Breast epithelium (tissue), 4 donors: ENCODE measurements at regions not wholly inside any gene's neighbourhood (a gene's known extent, or its start where the extent isn't known, plus 50 kb on each side); places are given as distances from the start of the nearest gene placed in this dataset.

ENCODE experiments used
- DNase-seq, 2 donors: peaks; one replicate each; pipeline ENCODE4 v3.0.0-alpha.2; 2019; ENCODE audit warnings: low spot score in 2 of 2
- H3K27ac ChIP-seq, 2 donors: fragments of 200-600 bp; sonication (generic) in 1 of 2; one replicate each; pipeline ENCODE4 v1.5.1; 2016 to 2019; ENCODE audit warnings: mild to moderate bottlenecking in 1 of 2
- H3K27me3 ChIP-seq, 2 donors: fragments of 200-600 bp; sonication (generic) in 1 of 2; one replicate each; pipeline versions ENCODE4 v1.5.1 to v1.6.0; 2017 to 2019; ENCODE audit warnings: control low read depth in 1 of 2, mild to moderate bottlenecking in 1 of 2
- H3K36me3 ChIP-seq: fragments of 200-600 bp; one replicate; pipeline ENCODE4 v1.5.1; 2019
- H3K4me1 ChIP-seq, 2 donors: fragments of 200-600 bp; sonication (generic); one replicate each; pipeline ENCODE4 v1.5.1; 2016 to 2019; ENCODE audit warnings: control low read depth in 1 of 2
- H3K4me3 ChIP-seq, 3 donors: fragments of 200-600 bp; sonication (generic); 1 replicate in 2 of 3; 2 replicates in 1 of 3; pipeline ENCODE4 v1.5.1; 2016 to 2019; ENCODE audit warnings: mild to moderate bottlenecking in 3 of 3, moderate library complexity in 2 of 3
- H3K9me3 ChIP-seq, 2 donors: fragments of 200-600 bp; sonication (generic) in 1 of 2; one replicate each; pipeline ENCODE4 v1.5.1; 2016 to 2019; ENCODE audit warnings: control low read depth in 1 of 2
- POLR2A ChIP-seq: fragments of 450-650 bp; IDR thresholded peaks from one replicate; pipeline ENCODE4 v1.6.1; 2016; ENCODE audit warnings: antibody characterized with exemption, mild to moderate bottlenecking, moderate library complexity
- POLR2AphosphoS5 ChIP-seq, 3 donors: sonication (generic); formaldehyde crosslinking; IDR thresholded peaks; one replicate each; pipeline ENCODE4 v1.6.1; 2017; ENCODE audit warnings: antibody characterized with exemption in 3 of 3
- intact Hi-C: fragments of 100-400 bp; cut with DNase I; formaldehyde crosslinking; loops from one replicate; pipeline ENCODE4 v1.15.1; 2023; ENCODE audit warnings: low total_unique reads
- TF ChIP-seq, protein P1 (sequence below), 3 donors: fragments of 450-650 bp; IDR thresholded peaks; one replicate each; pipeline ENCODE4 v1.5.1; 2016 to 2017; ENCODE audit warnings: antibody characterized with exemption in 3 of 3, mild to moderate bottlenecking in 3 of 3, moderate library complexity in 3 of 3

DNA sequence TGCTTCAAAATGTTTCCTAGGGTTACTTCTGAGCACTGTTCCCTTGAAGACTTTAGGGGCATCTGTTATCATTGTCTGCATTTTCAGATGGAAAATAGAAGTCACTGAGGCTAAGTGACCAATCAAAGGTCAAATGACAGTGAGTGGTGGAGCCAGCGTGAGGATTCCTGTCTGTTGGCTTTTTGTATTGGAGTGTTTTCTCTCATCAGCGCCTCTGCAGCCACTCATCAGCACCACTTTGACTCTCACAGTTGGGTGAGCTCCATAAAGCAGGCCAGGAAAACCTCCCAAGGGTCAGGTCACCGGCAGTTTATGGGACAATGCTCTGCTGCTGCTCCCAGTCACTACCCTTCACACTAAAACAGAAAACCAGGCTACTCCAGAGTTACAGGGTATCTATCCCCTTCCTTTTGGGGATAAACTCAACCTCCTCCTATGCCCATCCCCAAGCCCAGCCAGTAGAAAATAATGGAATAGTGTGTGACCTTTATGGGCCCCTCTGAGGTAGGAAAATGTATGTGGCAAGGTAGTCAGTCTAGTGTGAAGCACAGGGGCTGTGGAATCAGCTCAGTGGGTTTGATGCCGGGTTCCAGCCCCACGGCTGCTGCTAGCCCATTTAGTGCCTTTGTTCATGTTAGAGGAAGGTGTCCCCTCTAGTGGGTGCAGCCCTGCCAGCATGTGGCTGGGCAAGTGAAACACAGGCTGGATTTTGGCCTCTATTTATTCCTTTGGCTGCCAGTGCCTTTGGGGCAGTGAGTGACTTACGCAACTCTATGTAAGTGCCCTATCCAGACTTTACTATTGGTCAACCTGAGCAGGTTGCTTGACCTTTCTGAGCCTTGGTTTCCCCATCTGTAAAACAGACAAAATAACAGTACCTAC, 133.8 kb upstream of the CPM start:
- intact Hi-C loops, result no loop called here
- Histone ChIP-seq H3K36me3 (no peaks in the 10 kb centered on the region), H3K27me3 (no peaks in the 10 kb centered on the region), H3K27ac (no peak overlapping the region), H3K4me1 (no peaks in the 10 kb centered on the region), H3K9me3 (no peaks in the 10 kb centered on the region), H3K4me3 (no peak overlapping the region)
- TF ChIP-seq, protein P1, sequence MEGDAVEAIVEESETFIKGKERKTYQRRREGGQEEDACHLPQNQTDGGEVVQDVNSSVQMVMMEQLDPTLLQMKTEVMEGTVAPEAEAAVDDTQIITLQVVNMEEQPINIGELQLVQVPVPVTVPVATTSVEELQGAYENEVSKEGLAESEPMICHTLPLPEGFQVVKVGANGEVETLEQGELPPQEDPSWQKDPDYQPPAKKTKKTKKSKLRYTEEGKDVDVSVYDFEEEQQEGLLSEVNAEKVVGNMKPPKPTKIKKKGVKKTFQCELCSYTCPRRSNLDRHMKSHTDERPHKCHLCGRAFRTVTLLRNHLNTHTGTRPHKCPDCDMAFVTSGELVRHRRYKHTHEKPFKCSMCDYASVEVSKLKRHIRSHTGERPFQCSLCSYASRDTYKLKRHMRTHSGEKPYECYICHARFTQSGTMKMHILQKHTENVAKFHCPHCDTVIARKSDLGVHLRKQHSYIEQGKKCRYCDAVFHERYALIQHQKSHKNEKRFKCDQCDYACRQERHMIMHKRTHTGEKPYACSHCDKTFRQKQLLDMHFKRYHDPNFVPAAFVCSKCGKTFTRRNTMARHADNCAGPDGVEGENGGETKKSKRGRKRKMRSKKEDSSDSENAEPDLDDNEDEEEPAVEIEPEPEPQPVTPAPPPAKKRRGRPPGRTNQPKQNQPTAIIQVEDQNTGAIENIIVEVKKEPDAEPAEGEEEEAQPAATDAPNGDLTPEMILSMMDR (IDR thresholded peaks at IDR 0.05), result no peak
- TF ChIP-seq POLR2AphosphoS5 (IDR thresholded peaks at IDR 0.05) (no peak), POLR2A (no peak)
- DNase-seq, result no peak

DNA sequence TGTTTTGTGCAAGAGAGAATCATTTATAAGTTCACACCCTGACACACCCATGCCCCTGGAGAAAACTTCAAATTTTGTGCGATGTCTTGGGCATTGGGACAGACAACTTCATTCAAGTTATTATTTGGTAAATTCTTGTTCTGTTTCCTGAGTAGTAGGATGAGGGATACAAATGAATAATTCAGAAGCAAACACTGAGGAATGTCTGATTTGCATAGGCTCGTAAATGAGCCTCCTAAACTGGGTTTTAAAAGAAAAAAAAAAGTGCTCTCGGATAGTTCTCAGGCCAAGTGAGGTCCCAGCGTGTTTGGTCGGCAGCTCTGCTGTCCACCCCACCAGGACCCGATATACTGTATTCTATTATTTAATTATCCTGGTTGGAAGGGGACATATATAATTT, 134.7 kb upstream of the CPM start:
- intact Hi-C loops, result no loop called here
- Histone ChIP-seq H3K4me1 (no peaks in the 10 kb centered on the region), H3K36me3 (no peaks in the 10 kb centered on the region), H3K27ac (no peak overlapping the region), H3K9me3 (no peaks in the 10 kb centered on the region), H3K27me3 (no peaks in the 10 kb centered on the region), H3K4me3 (no peak overlapping the region)
- no peak for DNase-seq
- no peak for TF ChIP-seq POLR2A

GRCh38 chr12:69068448-69068847, 135.5 kb upstream of the CPM start:
- Histone ChIP-seq H3K4me1 (no peaks in the 10 kb centered on the region), H3K36me3 (no peaks in the 10 kb centered on the region), H3K4me3 (no peak overlapping the region), H3K27ac (no peak overlapping the region), H3K27me3 (no peaks in the 10 kb centered on the region), H3K9me3 (no peaks in the 10 kb centered on the region)
- DNase-seq, result no peak
- intact Hi-C loops, result no loop called here
- TF ChIP-seq, protein P1 (IDR thresholded peaks at IDR 0.05), result no peak
- TF ChIP-seq POLR2A (no peak), POLR2AphosphoS5 (IDR thresholded peaks at IDR 0.05) (no peak)

GRCh38 chr12:69069479-69069878, 136.5 kb upstream of the CPM start:
- intact Hi-C loops, result no loop called here
- no peak overlapping the region for H3K27ac ChIP-seq

DNA sequence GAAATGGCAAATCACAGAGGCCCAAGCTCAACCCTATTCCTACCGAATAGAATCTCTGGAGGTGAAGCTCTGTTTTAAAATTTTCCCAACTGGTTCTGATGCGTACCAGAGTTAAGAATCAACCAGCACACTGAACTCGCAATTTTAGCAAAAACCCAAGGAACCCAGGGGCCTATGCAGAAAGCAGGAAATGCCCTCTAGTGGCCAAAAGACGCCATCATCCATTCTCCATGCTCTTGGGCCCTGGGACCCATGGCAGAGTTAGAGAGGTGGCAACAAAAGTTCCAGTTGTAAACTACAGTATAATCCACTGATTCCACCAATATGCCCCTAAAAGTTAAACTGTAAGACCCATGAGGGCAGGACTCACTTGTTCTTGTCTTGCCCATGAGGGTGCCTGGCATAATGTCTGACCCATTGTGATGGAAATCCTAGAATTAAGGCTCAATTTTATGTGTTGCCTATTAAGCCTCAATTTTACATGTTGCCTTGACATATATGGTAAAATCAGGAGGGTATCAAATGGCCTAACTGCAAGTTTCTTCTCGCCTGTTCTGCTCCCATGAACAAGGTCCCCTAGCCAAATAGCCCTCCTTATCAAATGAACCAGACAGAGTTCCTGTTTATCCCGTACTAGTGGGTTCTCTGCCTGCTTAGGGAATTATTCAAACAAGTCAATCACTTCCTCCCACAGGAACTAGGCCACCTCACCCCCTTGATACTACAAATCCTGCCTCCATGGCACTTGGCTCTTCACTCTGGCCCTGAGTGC, 137.5 kb upstream of the CPM start:
- Histone ChIP-seq H3K4me3 (no peak overlapping the region), H3K4me1 (peaks cover 0 to 4% of the 10 kb centered on the region in 2 donors), H3K36me3 (no peaks in the 10 kb centered on the region), H3K27ac (no peak overlapping the region), H3K27me3 (no peaks in the 10 kb centered on the region), H3K9me3 (no peaks in the 10 kb centered on the region)
- intact Hi-C loops, result no loop called here
- TF ChIP-seq POLR2AphosphoS5 (IDR thresholded peaks at IDR 0.05), result no peak
- TF ChIP-seq, protein P1 (IDR thresholded peaks at IDR 0.05), result peak; percentile 50 to 82 (median 73)
- peak in 1 of 2 donors; percentile 26 for DNase-seq

More at GRCh38 chr12:69069479-69069878, 136.5 kb upstream of the CPM start:
- Histone ChIP-seq H3K4me1 (peaks cover 0 to 4% of the 10 kb centered on the region in 2 donors), H3K27me3 (no peaks in the 10 kb centered on the region), H3K4me3 (no peak overlapping the region), H3K36me3 (no peaks in the 10 kb centered on the region), H3K9me3 (no peaks in the 10 kb centered on the region)
- no peak for DNase-seq
- TF ChIP-seq POLR2AphosphoS5 (IDR thresholded peaks at IDR 0.05), result no peak
- TF ChIP-seq POLR2A, result no peak
- TF ChIP-seq, protein P1 (IDR thresholded peaks at IDR 0.05), result no peak
